SK-N-SH treated with all-trans-retinoic acid at 6 μM for 48 hours (cell line): ENCODE measurements at regions not wholly inside any gene's neighbourhood (a gene's known extent, or its start where the extent isn't known, plus 50 kb on each side); places are given as distances from the start of the nearest gene placed in this dataset.

Source experiments
- GLIS3 ChIP-seq: fragments of 250-450 bp; sonication (Bioruptor Pico); IDR thresholded peaks from 2 replicates; pipeline ENCODE4 v1.5.0; 2020; ENCODE audit warnings: mild to moderate bottlenecking, moderate library complexity
- PPARA ChIP-seq: fragments of 250-450 bp; sonication (Bioruptor Pico); IDR thresholded peaks from 2 replicates; pipeline ENCODE4 v1.5.0; 2020; ENCODE audit warnings: mild to moderate bottlenecking, borderline replicate concordance
- ZFP3 ChIP-seq: fragments of 250-450 bp; sonication (Bioruptor Pico); IDR thresholded peaks from 2 replicates; pipeline ENCODE4 v1.5.0; 2020; ENCODE audit warnings: mild to moderate bottlenecking, moderate library complexity
- ZNF8 ChIP-seq: fragments of 450-650 bp; formaldehyde crosslinking; IDR thresholded peaks from 2 replicates; pipeline ENCODE4 v1.5.0; 2020; ENCODE audit warnings: mild to moderate bottlenecking, moderate library complexity

GRCh38 chr11:100459811-100460210 lies 227.3 kb upstream of the ARHGAP42 start:
- no peak for TF ChIP-seq ZFP3 (CRISPR knock-in tag)
- no peak for TF ChIP-seq PPARA (CRISPR knock-in tag)
- TF ChIP-seq GLIS3 (CRISPR knock-in tag) = no peak
- TF ChIP-seq ZNF8 (CRISPR knock-in tag) = no peak
